GM23338 (cell line): ENCODE measurements at regions not wholly inside any gene's neighbourhood (a gene's known extent, or its start where the extent isn't known, plus 50 kb on each side); places are given as distances from the start of the nearest gene placed in this dataset.

Experiments used
- ATAC-seq: fragments of 200-7000 bp; cut with Tn5 transposase; 3 replicates; pipeline ENCODE4 v1.9.1; 2020
- DNase-seq: peaks from one replicate; pipeline ENCODE4 v3.0.0-alpha.2; 2015; ENCODE audit warnings: low spot score
- H2AFZ ChIP-seq: fragments of 200-600 bp; sonication (generic); 2 replicates; pipeline ENCODE4 v1.8.0; 2016; ENCODE audit warnings: antibody characterized with exemption, mild to moderate bottlenecking, moderate library complexity
- H3F3A ChIP-seq: fragments of 200-600 bp; sonication (generic); replicated peaks from 2 replicates; pipeline ENCODE4 v1.8.0; 2017; ENCODE audit warnings: antibody characterized with exemption, mixed run types, low read depth
- H3K27ac ChIP-seq: fragments of 200-600 bp; sonication (generic); 2 replicates; pipeline ENCODE4 v1.6.1; 2016; ENCODE audit warnings: low read depth
- H3K27me3 ChIP-seq: fragments of 200-600 bp; sonication (generic); 2 replicates; pipeline ENCODE4 v1.8.0; 2016; ENCODE audit warnings: mild to moderate bottlenecking, mixed run types, moderate library complexity; ENCODE audit not compliant: insufficient read depth
- H3K36me3 ChIP-seq: fragments of 200-600 bp; sonication (generic); 2 replicates; pipeline ENCODE4 v1.8.0; 2016; ENCODE audit warnings: mild to moderate bottlenecking; ENCODE audit not compliant: insufficient read depth
- H3K4me1 ChIP-seq: fragments of 200-600 bp; sonication (generic); 2 replicates; pipeline ENCODE4 v1.8.0; 2016; ENCODE audit warnings: mild to moderate bottlenecking, moderate library complexity; ENCODE audit not compliant: insufficient read depth
- H3K4me2 ChIP-seq: fragments of 200-600 bp; sonication (generic); 2 replicates; pipeline ENCODE4 v1.7.1; 2017; ENCODE audit warnings: mixed run types
- H3K4me3 ChIP-seq: fragments of 200-600 bp; sonication (generic); 2 replicates; pipeline ENCODE4 v1.6.1; 2016; ENCODE audit warnings: mixed run types
- H3K79me2 ChIP-seq: fragments of 200-600 bp; sonication (generic); replicated peaks from 2 replicates; pipeline ENCODE4 v1.8.0; 2017; ENCODE audit warnings: mild to moderate bottlenecking; ENCODE audit not compliant: insufficient read depth
- H3K9me2 ChIP-seq: fragments of 200-600 bp; sonication (generic); 2 replicates; pipeline ENCODE4 v1.8.0; 2017; ENCODE audit not compliant: insufficient read depth
- H4K20me1 ChIP-seq: fragments of 200-600 bp; sonication (generic); replicated peaks from 2 replicates; pipeline ENCODE4 v1.8.0; 2017; ENCODE audit warnings: mild to moderate bottlenecking; ENCODE audit not compliant: insufficient read depth
- H3K27ac Mint-ChIP-seq: 2 replicates; pipeline ENCODE4 v1.8.0; 2020; ENCODE audit warnings: inconsistent platforms, mild to moderate bottlenecking, moderate library complexity, mixed read lengths
- H3K27me3 Mint-ChIP-seq: 3 replicates; pipeline ENCODE4 v1.8.0; 2022; ENCODE audit warnings: low read depth, mild to moderate bottlenecking, moderate library complexity, mixed read lengths, inconsistent platforms; ENCODE audit not compliant: insufficient read depth, poor library complexity
- H3K36me3 Mint-ChIP-seq: 3 replicates; pipeline ENCODE4 v1.8.0; 2021; ENCODE audit warnings: low read depth, mild to moderate bottlenecking, inconsistent platforms, moderate library complexity, mixed read lengths
- H3K4me1 Mint-ChIP-seq: 3 replicates; pipeline ENCODE4 v1.8.0; 2020; ENCODE audit warnings: mild to moderate bottlenecking, inconsistent platforms, mixed read lengths
- H3K4me3 Mint-ChIP-seq: 3 replicates; pipeline ENCODE4 v1.8.0; 2021; ENCODE audit warnings: moderate library complexity, mild to moderate bottlenecking, inconsistent platforms, mixed read lengths
- H3K9me3 Mint-ChIP-seq: 3 replicates; pipeline ENCODE4 v1.8.0; 2020; ENCODE audit warnings: moderate library complexity, mild to moderate bottlenecking, inconsistent platforms, mixed read lengths
- CREB1 ChIP-seq: fragments of 250-450 bp; sonication (Bioruptor Pico); IDR thresholded peaks from 2 replicates; pipeline ENCODE4 v1.5.0; 2020; ENCODE audit warnings: low read depth, mild to moderate bottlenecking, moderate library complexity
- CTCF ChIP-seq, 2 experiments: fragments of 200-600 bp in 1 of 2; sonication (generic) in 1 of 2; conservative IDR thresholded peaks; 2 replicates each; pipeline versions ENCODE4 v1.5.1 to v1.6.1; 2016 to 2017; ENCODE audit warnings: antibody characterized with exemption in 2 of 2, low read depth in 2 of 2, mild to moderate bottlenecking in 2 of 2, moderate library complexity in 1 of 2
- ETS1 ChIP-seq: IDR thresholded peaks from 2 replicates; pipeline ENCODE4 v1.6.1; 2016; ENCODE audit warnings: antibody characterized with exemption
- EZH2 ChIP-seq: fragments of 200-600 bp; sonication (generic); IDR thresholded peaks from one replicate; pipeline ENCODE4 v1.8.0; 2017; ENCODE audit warnings: antibody characterized with exemption, mild to moderate bottlenecking, low read depth; ENCODE audit not compliant: unreplicated experiment
- EZH2phosphoT487 ChIP-seq: fragments of 200-600 bp; sonication (generic); IDR thresholded peaks from one replicate; pipeline ENCODE4 v1.8.1; 2018; ENCODE audit warnings: antibody characterized with exemption; ENCODE audit not compliant: unreplicated experiment
- JUNB ChIP-seq: IDR thresholded peaks from one replicate; pipeline ENCODE4 v1.6.1; 2016; ENCODE audit warnings: antibody characterized with exemption; ENCODE audit not compliant: unreplicated experiment
- NANOG ChIP-seq: IDR thresholded peaks from 2 replicates; pipeline ENCODE4 v1.6.1; 2016; ENCODE audit warnings: antibody characterized with exemption, borderline replicate concordance
- POLR2AphosphoS5 ChIP-seq: IDR thresholded peaks from 2 replicates; pipeline ENCODE4 v1.6.1; 2016; ENCODE audit warnings: antibody characterized with exemption, low read depth
- REST ChIP-seq: IDR thresholded peaks from one replicate; pipeline ENCODE4 v1.6.1; 2018; ENCODE audit warnings: antibody characterized with exemption; ENCODE audit not compliant: unreplicated experiment
- STAT1 ChIP-seq: IDR thresholded peaks from one replicate; pipeline ENCODE4 v1.6.1; 2016; ENCODE audit warnings: antibody characterized with exemption; ENCODE audit not compliant: unreplicated experiment
- ZNF114 ChIP-seq: fragments of 250-450 bp; sonication (Bioruptor Pico); IDR thresholded peaks from 2 replicates; pipeline ENCODE4 v1.5.0; 2020; ENCODE audit warnings: mild to moderate bottlenecking, moderate library complexity
- ZNF331 ChIP-seq: fragments of 250-450 bp; sonication (Bioruptor Pico); IDR thresholded peaks from 2 replicates; pipeline ENCODE4 v1.5.0; 2020; ENCODE audit warnings: low read depth, mild to moderate bottlenecking, moderate library complexity
- ZNF462 ChIP-seq: fragments of 250-450 bp; sonication (Bioruptor Pico); IDR thresholded peaks from 2 replicates; pipeline ENCODE4 v1.5.0; 2020; ENCODE audit warnings: mild to moderate bottlenecking, moderate library complexity

GRCh38 chr3:176953106-176954060 is 243.9 kb downstream of the TBL1XR1 start:
- H3K27me3 Mint-ChIP-seq = peaks cover 2% of the 10 kb centered on the region
- Histone ChIP-seq H3K79me2 (no peaks in the 10 kb centered on the region), H3K27me3 (no peaks in the 10 kb centered on the region), H2AFZ (no peak overlapping the region), H3K4me1 (no peaks in the 10 kb centered on the region; the same call in 1 of the 2 replicates), H3F3A (no peaks in the 10 kb centered on the region), H3K9me2 (no peaks in the 10 kb centered on the region), H4K20me1 (no peaks in the 10 kb centered on the region), H3K36me3 (no peaks in the 10 kb centered on the region), H3K27ac (no peak overlapping the region), H3K4me2 (no peak overlapping the region), H3K4me3 (no peak overlapping the region)
- H3K4me1 Mint-ChIP-seq = peaks cover 16% of the 10 kb centered on the region
- no peak for ATAC-seq
- no peak overlapping the region for H3K4me3 Mint-ChIP-seq
- no peaks in the 10 kb centered on the region for H3K9me3 Mint-ChIP-seq
- TF ChIP-seq POLR2AphosphoS5 (no peak), ZNF331 (CRISPR knock-in tag) (no peak), EZH2phosphoT487 (no peak), CREB1 (CRISPR knock-in tag) (no peak), STAT1 (no peak), EZH2 (no peak), JUNB (no peak), ETS1 (no peak), CTCF (conservative IDR thresholded peaks at IDR 0.05; ENCODE audit: low read depth in 2 of 2) (no peak), REST (no peak), NANOG (no peak), ZNF462 (CRISPR knock-in tag) (no peak), ZNF114 (CRISPR knock-in tag) (no peak)
- DNase-seq = no peak
- H3K36me3 Mint-ChIP-seq = no peaks in the 10 kb centered on the region
- no peak overlapping the region for H3K27ac Mint-ChIP-seq
